ENCODE measurements at regions not wholly inside any gene's neighbourhood (a gene's known extent, or its start where the extent isn't known, plus 50 kb on each side); places are given as distances from the start of the nearest gene placed in this dataset.
"Not testable (repeated sequence)": the region's sequence is repeated elsewhere in the genome, so short reads cannot be mapped to it uniquely, and the experiment has no call there.

DNA sequence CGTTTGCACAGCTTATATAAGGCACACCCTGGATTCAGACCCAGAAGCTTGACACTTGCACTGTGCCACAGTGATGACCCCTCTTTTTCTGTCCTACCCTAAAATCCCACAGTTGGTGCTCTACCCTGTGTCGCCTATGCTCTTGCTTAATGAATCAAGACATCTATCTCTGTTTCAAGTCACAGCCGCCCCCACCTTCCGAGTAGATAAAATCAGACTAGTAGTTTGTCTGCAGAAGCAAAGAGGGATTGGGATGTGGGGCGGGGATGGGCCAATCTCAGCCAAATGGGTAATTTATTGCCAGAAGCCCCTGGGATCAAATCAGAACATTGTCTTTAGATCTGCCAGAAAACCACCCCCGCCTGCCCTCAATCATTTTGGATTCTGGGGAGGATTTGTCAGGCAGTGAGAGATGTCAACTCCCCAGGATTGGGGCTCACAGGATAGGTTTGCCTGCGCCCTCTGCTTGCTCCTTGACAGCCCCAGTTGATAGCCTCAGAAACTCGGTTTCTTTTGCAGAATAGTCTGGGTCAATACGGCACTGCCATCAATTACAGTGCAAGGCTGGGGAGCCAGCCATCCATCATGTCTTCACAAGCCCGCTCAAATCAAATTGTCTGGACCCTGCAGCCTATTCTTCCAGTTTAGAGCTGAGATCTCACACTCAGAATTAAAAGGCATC is 520.8 kb downstream of the GRIN2A start:
- no peak for DNase-seq

DNA sequence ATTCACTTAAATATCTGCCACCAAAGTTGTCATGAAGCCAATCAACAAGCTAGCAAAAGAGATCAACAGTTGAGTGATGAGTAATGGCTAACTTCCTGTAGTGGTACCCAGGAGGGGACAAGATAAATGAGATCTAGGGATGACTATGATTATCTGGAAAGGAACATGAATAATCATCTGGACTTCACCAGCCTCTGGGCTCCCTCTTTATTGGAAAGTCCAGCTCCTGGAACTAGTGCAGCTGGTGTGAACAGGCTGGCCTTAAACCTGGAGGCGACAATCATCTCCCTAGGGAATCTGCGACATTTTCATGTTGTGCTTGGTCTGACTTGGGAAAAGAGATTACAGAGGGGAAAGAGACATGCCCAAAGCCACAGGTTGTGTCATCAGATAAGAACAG is 518.6 kb downstream of the GRIN2A start:
- DNase-seq = no peak

DNA sequence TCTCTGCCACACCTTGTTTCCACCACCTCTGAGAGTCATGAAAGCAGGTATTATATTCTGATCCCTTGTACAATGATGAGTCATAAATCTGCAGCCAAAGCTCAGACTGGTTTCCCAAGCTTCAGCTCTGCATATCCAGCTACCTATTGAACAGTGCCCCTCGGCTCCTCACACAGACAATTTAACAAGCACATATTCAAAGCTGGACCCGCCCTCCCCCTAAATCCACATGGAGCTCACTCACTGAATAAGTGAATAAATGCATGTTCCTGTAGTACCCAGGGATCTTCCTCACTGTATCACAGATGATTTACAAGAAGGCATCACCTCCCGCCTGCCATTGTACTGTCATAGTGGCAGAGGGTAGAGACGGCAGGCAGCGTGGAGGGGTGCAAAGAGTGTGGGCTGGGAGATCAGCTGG is 516.4 kb downstream of the GRIN2A start:
- no peak for DNase-seq

DNA sequence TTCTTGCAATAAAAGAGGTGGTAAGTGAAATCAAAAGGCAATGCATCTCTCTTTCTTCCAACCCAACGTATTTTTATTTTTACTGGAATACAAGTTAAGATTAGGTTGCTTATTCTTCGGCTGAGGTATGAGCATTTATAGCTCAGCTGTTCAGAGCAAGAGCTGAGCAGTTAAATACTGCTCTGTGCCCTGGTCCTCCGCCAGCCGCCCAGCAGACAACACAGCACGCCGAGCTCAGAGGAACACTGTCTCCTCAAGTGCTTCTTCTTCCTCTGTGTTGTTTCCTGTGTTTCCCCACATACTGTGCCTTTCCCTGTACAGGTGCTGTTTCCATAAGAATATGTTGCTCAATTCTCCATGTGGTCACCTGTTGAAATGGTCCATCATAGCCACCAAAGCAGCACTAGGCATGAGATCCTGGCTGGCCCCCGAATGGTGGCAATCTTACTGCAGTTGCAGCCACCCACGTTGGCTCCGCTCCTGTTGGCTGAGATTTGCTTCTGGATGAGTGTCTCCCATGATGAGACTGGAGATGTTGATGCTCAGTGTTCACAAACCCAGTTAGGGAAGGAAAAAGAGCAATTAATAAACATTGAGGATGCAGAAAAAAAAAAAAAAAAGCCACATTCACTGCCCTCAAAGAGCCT is 515.3 kb downstream of the GRIN2A start:
- DNase-seq = no peak

- DNase-seq = no peak
Observed at GRCh38 chr16:9670033-9670432, 512.2 kb downstream of the GRIN2A start.

GRCh38 chr16:9670616-9671015 is 511.6 kb downstream of the GRIN2A start:
- DNase-seq = not testable (repeated sequence)

DNA sequence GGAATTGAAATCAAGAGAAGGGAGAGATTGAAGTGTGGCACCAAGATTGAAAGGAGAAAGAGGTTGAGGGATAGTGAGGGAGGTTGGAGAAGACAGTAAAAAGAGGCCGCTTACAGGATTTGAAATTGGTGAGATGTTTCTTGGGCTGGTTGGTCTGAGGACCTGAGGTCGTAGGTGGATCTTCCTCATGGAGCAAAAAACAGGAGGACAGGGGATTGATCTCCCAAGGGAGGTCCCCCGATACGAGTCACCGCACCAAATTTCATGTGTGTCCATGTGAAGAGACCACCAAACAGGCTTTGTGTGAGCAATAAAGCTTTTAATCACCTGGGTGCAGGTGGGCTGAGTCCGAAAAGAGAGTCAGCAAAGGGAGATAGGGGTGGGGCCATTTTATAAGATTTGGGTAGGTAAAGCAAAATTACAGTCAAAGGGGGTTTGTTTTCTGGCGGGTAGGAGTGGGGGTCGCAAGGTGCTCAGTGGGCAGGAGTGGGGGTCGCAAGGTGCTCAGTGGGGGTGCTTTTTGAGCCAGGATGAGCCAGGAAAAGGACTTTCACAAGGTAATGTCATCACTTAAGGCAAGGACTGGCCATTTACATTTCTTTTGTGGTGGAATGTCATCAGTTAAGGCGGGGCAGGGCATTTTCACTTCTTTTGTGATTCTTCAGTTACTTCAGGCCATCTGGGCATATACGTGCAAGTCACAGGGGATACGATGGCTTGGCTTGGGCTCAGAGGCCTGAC is 505.5 kb downstream of the GRIN2A start:
- DNase-seq = not testable (repeated sequence)

DNA sequence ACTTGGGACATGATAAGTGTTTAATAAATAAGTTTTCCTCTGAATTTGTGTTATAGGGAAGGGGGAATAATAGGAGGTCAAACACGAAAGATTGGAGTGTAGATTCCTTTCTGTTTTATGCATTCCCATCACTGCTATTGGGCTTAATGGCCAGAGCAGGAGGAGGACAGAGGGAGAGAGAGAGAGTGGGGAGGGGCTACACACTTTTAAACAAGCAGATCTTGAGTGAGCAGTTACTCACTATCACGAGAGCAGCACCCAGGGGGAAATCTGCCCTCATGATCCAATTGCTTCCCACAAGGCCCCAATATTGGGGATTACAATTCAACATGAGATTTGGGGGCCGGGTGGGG is 505.0 kb downstream of the GRIN2A start:
- DNase-seq = no peak

DNA sequence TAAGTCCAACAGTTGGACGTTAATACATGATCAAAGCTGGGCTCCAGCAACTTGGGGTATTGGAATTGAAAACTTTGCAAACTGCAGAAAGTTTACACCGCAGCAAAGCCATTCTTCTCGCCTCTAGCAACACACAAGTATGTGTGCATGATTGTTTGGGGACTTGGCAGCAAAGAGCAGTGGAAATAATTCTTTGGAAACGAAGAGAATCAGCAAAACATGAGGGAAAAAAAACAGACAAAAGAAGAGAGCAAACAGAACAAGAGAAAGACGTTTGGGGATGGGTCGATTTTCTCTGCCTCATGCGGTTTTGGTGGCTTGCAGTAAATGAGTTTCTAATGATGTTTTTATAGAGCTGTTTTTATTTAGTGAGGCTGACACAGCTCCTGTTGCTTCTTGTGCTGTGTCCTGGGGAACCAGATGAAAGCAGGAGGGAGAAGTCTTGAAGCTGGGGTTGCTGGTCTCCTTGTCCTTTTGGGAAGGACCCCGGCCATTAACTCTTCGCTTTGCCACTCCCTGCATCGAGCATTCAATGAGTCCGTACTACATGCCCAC is 502.9 kb downstream of the GRIN2A start:
- DNase-seq = peak; percentile 11

- no peak for DNase-seq
Observed at GRCh38 chr16:9680019-9680655, 502.1 kb downstream of the GRIN2A start.

DNA sequence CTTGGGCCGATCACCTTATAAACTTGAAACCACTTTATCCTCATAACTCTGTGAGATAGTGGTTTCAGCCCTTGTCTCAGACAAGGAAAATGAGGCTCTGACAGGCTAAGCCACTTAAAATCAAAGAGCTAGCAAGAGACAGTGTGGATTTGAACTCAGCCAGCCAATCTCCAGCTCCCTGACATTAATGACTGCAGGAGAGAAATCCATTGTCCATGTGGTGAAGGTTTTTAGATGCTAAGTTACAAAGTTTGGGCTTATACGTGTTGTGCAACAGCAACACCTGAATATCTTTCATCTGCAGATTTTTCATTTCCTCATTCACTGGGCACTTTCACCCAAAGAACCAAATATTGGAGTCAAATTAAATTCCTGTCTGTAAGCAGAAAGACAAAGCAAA is 501.3 kb downstream of the GRIN2A start:
- no peak for DNase-seq

GRCh38 chr16:9681508-9681907 is 500.7 kb downstream of the GRIN2A start:
- no peak for DNase-seq

GRCh38 chr16:9682320-9682719 is 499.9 kb downstream of the GRIN2A start:
- no peak for DNase-seq

DNA sequence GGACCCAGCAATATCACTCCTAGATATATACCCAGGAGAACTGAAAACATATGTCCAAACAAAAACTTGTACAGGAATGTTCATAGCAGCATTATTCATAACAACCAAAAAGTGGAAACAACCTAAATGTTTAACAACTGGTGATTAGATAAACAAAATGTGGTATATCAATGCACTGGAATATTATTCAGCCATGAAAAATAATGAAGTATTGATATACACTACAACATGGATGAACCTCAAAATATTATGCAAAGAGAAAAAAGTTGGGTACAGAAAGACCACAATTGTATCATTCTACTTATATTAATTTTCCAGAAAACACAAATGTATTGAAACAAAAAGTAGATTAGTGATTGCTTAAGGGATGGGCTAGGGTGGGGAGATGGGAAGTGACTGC is 498.6 kb downstream of the GRIN2A start:
- DNase-seq = no peak

- no peak for DNase-seq
Observed at GRCh38 chr16:9687737-9688319, 494.4 kb downstream of the GRIN2A start.

GRCh38 chr16:9689597-9689996 is 492.6 kb downstream of the GRIN2A start:
- no peak for DNase-seq

DNA sequence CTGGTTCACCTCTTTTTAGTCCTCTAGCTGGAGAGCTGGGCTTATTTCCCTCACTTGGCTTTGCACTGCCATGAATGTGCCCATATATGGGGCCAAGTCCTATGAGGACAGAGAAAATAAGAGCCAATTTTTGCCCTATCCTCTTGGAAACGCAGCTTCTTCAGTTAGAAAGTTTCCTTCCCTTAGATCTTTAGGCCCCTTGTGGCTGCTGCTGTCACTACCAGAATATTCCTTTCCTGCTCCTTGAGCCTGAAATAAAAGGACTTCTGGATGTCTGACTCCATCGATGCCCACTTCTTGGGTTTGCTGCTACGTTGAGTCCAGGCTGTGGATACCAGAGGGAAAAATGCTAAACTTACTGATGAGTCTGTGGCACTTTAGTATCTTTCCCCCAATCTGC is 487.1 kb downstream of the GRIN2A start:
- DNase-seq = no peak

Data from midbrain (tissue), 1 donor.